ENCODE measurements at regions not wholly inside any gene's neighbourhood (a gene's known extent, or its start where the extent isn't known, plus 50 kb on each side); places are given as distances from the start of the nearest gene placed in this dataset.
"Not testable (repeated sequence)": the region's sequence is repeated elsewhere in the genome, so short reads cannot be mapped to it uniquely, and the experiment has no call there.

DNA sequence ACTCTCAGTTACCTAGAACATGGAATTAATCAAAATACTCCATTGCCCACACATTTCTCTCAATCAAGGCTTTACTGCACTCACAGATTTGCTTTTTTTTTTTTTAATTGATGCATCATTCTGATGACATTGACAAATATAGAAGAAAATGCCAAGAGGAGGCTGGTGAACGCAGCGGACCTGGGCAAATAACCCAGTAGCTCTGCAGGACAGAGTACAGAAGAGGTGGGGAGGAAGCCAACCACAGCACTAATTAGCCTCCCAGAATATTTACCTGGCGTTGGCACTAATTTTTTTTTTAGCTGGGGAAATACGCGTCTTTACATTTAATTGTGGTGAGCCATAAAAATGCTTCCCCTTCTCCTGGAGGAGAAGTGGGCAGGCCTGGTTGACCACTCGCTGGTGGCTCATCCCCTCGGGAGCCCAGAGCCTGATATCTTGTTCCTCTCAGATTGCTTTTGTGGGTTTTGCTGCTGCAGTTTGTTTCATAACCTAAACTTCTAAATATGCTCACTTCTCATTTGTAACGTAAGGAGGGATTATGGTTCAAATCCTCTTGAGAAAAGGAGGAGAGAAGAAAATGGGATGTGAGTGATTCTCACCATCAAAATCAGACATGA, 165.8 kb upstream of the EPB41L3 start:
- TF ChIP-seq, protein P1, sequence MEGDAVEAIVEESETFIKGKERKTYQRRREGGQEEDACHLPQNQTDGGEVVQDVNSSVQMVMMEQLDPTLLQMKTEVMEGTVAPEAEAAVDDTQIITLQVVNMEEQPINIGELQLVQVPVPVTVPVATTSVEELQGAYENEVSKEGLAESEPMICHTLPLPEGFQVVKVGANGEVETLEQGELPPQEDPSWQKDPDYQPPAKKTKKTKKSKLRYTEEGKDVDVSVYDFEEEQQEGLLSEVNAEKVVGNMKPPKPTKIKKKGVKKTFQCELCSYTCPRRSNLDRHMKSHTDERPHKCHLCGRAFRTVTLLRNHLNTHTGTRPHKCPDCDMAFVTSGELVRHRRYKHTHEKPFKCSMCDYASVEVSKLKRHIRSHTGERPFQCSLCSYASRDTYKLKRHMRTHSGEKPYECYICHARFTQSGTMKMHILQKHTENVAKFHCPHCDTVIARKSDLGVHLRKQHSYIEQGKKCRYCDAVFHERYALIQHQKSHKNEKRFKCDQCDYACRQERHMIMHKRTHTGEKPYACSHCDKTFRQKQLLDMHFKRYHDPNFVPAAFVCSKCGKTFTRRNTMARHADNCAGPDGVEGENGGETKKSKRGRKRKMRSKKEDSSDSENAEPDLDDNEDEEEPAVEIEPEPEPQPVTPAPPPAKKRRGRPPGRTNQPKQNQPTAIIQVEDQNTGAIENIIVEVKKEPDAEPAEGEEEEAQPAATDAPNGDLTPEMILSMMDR (IDR thresholded peaks at IDR 0.05; ENCODE audit: low read length, missing control alignments) = no peak
- DNase-seq (ENCODE audit: low read depth) = no peak
- no peak overlapping the region for H3K4me3 ChIP-seq (replicated peaks; ENCODE audit: low read depth, low read length)

DNA sequence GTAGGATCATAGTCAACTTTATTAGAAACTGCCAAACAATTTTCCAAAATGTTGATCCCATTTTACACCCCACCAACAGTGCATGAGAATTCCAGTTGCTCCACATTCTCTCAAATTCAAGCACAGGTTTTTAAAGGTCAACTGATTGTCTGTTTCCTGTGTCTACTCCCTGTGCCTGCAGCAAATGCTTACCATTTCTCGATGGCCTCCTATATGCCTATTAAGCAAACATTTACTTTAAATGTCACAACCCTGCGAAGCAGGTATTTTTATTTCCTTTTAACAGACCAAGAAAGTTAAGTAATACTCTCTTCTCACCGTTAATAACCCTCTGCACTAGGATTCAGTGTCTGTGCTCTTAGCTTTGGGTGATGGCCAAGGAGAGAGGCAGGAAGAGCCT, 163.8 kb upstream of the EPB41L3 start:
- TF ChIP-seq, protein P1 (IDR thresholded peaks at IDR 0.05; ENCODE audit: low read length, missing control alignments) = no peak
- H3K4me3 ChIP-seq (replicated peaks; ENCODE audit: low read depth, low read length) = no peak overlapping the region

DNA sequence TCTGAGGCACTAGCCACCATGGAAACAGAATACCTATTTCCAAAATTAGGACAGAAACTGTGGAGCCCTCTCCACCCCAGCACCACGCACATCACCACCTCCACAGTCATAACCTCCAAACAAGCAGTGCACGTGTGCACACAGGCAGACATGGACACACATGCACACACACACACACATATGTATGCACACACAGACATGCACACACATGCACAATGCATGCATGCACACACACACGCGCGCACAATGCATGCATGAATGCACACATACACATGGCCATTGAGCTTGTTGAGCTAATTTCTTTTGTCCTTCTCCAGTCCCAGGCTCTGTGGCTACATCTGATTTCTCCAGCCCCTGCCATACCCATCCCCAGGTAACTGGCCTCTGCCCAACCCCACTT, 161.6 kb upstream of the EPB41L3 start:
- TF ChIP-seq, protein P1 (IDR thresholded peaks at IDR 0.05; ENCODE audit: low read length, missing control alignments) = no peak
- DNase-seq (ENCODE audit: low read depth) = no peak
- H3K4me3 ChIP-seq (replicated peaks; ENCODE audit: low read depth, low read length) = no peak overlapping the region

More for the DNA sequence above, 163.8 kb upstream of the EPB41L3 start:
- DNase-seq (ENCODE audit: low read depth) = no peak

DNA sequence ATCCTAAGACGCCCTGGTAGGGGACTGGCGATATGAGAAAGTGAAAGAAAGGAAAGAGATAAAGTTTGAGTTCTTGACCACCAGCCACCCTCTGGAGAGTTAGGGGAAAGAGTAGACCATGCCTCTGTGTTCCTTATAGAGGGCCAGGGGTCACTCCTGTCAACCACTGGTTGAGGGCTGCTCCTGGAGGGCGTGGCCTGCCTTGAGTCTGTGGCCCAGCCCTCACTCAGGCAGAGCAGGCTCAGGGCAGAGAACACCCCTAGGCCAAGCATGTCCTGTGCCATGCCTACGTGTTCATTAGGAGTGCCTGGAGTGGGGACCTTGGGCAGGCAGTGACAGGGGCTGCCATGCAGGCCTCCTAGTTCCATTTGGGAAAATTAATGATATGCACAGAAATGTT, 161.1 kb upstream of the EPB41L3 start:
- TF ChIP-seq, protein P1 (IDR thresholded peaks at IDR 0.05; ENCODE audit: low read length, missing control alignments) = no peak
- no peak overlapping the region for H3K4me3 ChIP-seq (replicated peaks; ENCODE audit: low read depth, low read length)
- no peak for DNase-seq (ENCODE audit: low read depth)

DNA sequence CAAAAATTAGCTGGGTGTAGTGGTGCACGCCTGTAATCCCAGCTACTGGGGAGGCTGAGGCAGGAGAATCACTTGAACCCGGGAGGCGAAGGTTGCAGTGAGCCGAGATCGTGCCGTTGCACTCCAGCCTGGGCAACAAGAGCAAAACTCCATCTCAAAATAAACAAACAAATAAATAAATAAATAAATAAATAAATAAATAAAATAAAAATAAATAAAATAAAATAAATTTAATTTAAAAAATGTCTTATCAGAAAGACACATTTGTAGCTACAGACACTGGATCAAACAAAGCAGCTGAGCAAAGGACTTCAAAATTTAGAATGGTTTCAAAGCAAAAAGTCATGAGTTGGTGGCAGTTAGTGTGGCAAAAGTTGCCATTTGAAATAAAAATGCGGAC, 158.2 kb upstream of the EPB41L3 start:
- not testable (repeated sequence) for H3K4me3 ChIP-seq (replicated peaks; ENCODE audit: low read depth, low read length); DNase-seq (ENCODE audit: low read depth)

DNA sequence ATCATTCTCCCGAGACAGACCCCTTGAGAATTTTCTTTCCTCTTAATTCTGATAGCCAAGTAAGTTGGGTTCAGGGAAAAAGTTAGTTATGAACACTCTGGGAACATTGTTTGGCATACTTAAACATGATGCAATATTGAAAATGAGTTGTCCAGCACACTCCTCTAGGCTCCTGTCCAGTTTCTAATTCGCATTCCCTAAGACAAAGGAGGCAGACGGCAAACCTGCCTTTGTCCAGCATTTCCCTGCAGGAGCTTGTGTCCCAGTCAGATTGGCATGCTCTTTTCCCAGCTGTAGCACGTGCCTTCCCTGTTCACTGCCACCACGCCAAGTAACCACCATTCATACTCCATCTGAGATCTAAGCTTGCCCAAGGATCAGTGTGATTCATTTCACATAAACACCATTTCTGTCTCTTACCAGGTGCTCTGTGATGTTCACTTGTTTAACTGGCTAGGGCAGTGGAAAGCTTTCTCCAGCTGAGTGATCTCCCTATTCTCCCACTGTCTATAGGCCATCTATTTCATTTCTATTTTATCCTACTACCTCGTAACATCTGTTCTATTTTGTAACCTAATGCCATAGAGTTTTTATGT, 150.0 kb upstream of the EPB41L3 start:
- peak; percentile 8 for DNase-seq (ENCODE audit: low read depth)

DNA sequence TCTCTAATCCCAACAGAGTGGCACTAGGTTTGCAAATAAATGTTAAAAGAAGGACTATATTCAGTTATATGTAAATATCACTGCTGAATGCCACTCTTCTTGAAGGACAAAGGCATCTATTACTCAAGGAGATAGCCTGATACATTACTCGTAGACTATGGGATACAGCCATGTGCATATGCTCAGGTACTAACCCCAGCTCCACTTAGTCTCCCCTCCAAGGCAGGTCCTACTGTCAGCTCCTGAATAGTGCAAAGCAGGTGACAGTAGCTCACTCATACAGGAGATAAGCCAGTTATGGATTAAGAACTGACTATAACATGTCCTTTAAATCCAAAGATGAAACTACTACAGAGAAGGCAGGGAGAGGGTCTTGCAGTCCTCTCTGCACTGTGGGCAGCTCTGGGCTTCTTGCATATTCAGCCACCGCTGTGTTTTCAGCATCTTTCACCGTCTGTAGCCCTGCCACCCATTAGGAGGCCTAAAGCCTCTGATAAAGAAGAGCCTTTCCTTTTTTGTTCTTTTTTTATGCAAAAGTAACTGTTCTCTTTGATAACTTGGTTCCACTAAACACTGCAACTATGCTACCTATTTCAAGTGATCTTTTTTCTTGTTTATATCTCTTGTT, 135.1 kb upstream of the EPB41L3 start:
- no peak overlapping the region for H3K4me3 ChIP-seq (replicated peaks; ENCODE audit: low read depth, low read length)
- DNase-seq (ENCODE audit: low read depth) = no peak
- TF ChIP-seq, protein P1 (IDR thresholded peaks at IDR 0.05; ENCODE audit: low read length, missing control alignments) = no peak

More for the DNA sequence above, 150.0 kb upstream of the EPB41L3 start:
- TF ChIP-seq, protein P1 (IDR thresholded peaks at IDR 0.05; ENCODE audit: low read length, missing control alignments) = no peak
- no peak overlapping the region for H3K4me3 ChIP-seq (replicated peaks; ENCODE audit: low read depth, low read length)

Measured in fibroblast of pulmonary artery (primary cell).